GM12892 (cell line): ENCODE measurements at regions not wholly inside any gene's neighbourhood (a gene's known extent, or its start where the extent isn't known, plus 50 kb on each side); places are given as distances from the start of the nearest gene placed in this dataset.
A peak's percentile ranks its signal among the peaks of the same experiment; 100 is the strongest.

ENCODE experiments used
- DNase-seq: peaks from one replicate; pipeline ENCODE4 v3.0.0; 2011; ENCODE audit not compliant: insufficient read length
- FAIRE-seq: peaks from 2 replicates; lab custom pipeline; 2011; peaks lifted over from hg19 to GRCh38; lab: Jason Lieb, UNC
- POLR2A ChIP-seq: IDR thresholded peaks from 2 replicates; pipeline ENCODE4 v1.6.1; 2011; ENCODE audit warnings: low read depth, low read length, control low read depth
- POLR2AphosphoS5 ChIP-seq: IDR thresholded peaks from 2 replicates; pipeline ENCODE4 v1.6.1; 2011; ENCODE audit warnings: low read depth, low read length, control low read depth
- TAF1 ChIP-seq: IDR thresholded peaks from 2 replicates; pipeline ENCODE4 v1.6.1; 2011; ENCODE audit warnings: low read depth, mild to moderate bottlenecking, control low read depth, low read length, borderline replicate concordance

GRCh38 chr1:224497714-224498573 is 63.3 kb upstream of the WDR26 start:
- DNase-seq (peak; percentile 53), FAIRE-seq (peak; percentile 88)
- no peak; the same call in 1 of the 2 replicates for TF ChIP-seq POLR2AphosphoS5
- 0 out of 2 replicates have a peak, but pooled peaks have one; percentile 45 for TF ChIP-seq TAF1

GRCh38 chr1:224498574-224499170 is 64.1 kb upstream of the WDR26 start:
- FAIRE-seq (no peak), DNase-seq (no peak)
- no peak for TF ChIP-seq TAF1
- no peak for TF ChIP-seq POLR2A
- no peak for TF ChIP-seq POLR2AphosphoS5

- no peak for DNase-seq
- FAIRE-seq: no peak
- TF ChIP-seq POLR2A: no peak
- no peak for TF ChIP-seq POLR2AphosphoS5
- no peak for TF ChIP-seq TAF1
These were observed 64.6 kb upstream of the WDR26 start for GRCh38 chr1:224499204-224499603.

GRCh38 chr1:224500796-224501195 is 66.2 kb upstream of the WDR26 start:
- TF ChIP-seq POLR2A (no peak), POLR2AphosphoS5 (no peak), TAF1 (no peak)
- no peak for DNase-seq

GRCh38 chr1:224501836-224502235 is 67.2 kb upstream of the WDR26 start:
- FAIRE-seq (no peak), DNase-seq (no peak)
- no peak for TF ChIP-seq POLR2AphosphoS5
- TF ChIP-seq POLR2A: no peak
- TF ChIP-seq TAF1: no peak

More at GRCh38 chr1:224500796-224501195, 66.2 kb upstream of the WDR26 start:
- FAIRE-seq: no peak

GRCh38 chr1:224502459-224503160 is 68.0 kb upstream of the WDR26 start:
- DNase-seq (no peak), FAIRE-seq (peak; percentile 9)
- TF ChIP-seq POLR2AphosphoS5 (no peak), TAF1 (no peak), POLR2A (no peak)

GRCh38 chr1:224503161-224504118 is 68.8 kb upstream of the WDR26 start:
- TF ChIP-seq POLR2AphosphoS5: no peak
- TF ChIP-seq TAF1: no peak
- TF ChIP-seq POLR2A: 0 out of 2 replicates have a peak, but pooled peaks have one; percentile 40
- DNase-seq (peak; percentile 89), FAIRE-seq (peak; percentile 84)

GRCh38 chr1:224504297-224505041 is 69.9 kb upstream of the WDR26 start:
- FAIRE-seq: no peak
- DNase-seq: no peak
- TF ChIP-seq POLR2AphosphoS5 (no peak), POLR2A (no peak), TAF1 (no peak)

- no peak for DNase-seq
- no peak for TF ChIP-seq POLR2A
- no peak for FAIRE-seq
These were observed 71.0 kb upstream of the WDR26 start for GRCh38 chr1:224505454-224506093.

- DNase-seq (no peak), FAIRE-seq (no peak)
- TF ChIP-seq POLR2AphosphoS5 (no peak), POLR2A (no peak), TAF1 (no peak)
These were observed 71.7 kb upstream of the WDR26 start for GRCh38 chr1:224506141-224506814.
